Activated B cell treated with CpG ODN at 0.5 μM for 24 hours (primary cell): ENCODE measurements at regions not wholly inside any gene's neighbourhood (a gene's known extent, or its start where the extent isn't known, plus 50 kb on each side); places are given as distances from the start of the nearest gene placed in this dataset.

ENCODE experiments used
- ATAC-seq: fragments of 200-7000 bp; cut with Tn5 transposase; one replicate; pipeline ENCODE4 v1.10.0; 2021; ENCODE audit warnings: low read depth, mild to moderate bottlenecking, moderate library complexity
- CTCF ChIA-PET: fragments of 350-600 bp; sonication (Branson Sonifier 250); formaldehyde crosslinking; loops from one replicate; lab custom pipeline; 2021; ENCODE audit warnings: antibody characterized with exemption; lab: Charles Lee
- POLR2A ChIA-PET: fragments of 350-600 bp; sonication (Branson Sonifier 250); formaldehyde crosslinking; loops from one replicate; lab custom pipeline; 2021; ENCODE audit warnings: antibody characterized with exemption; lab: Charles Lee
- DNase-seq: peaks from one replicate; pipeline ENCODE4 v3.0.0; 2022
- H3K27ac Mint-ChIP-seq: one replicate; pipeline ENCODE4 v1.8.0; 2020; ENCODE audit warnings: mixed read lengths
- H3K27me3 Mint-ChIP-seq: one replicate; pipeline ENCODE4 v1.8.0; 2021; ENCODE audit warnings: mixed read lengths
- H3K36me3 Mint-ChIP-seq: one replicate; pipeline ENCODE4 v1.8.0; 2021; ENCODE audit warnings: low read depth, mixed read lengths
- H3K4me1 Mint-ChIP-seq: one replicate; pipeline ENCODE4 v1.8.0; 2021; ENCODE audit warnings: mixed read lengths
- H3K4me3 Mint-ChIP-seq: one replicate; pipeline ENCODE4 v1.8.0; 2020; ENCODE audit warnings: mild to moderate bottlenecking, mixed read lengths
- H3K9me3 Mint-ChIP-seq: one replicate; pipeline ENCODE4 v1.8.0; 2020; ENCODE audit warnings: mixed read lengths
- CTCF ChIP-seq: fragments of 200-600 bp; IDR thresholded peaks from one replicate; pipeline ENCODE4 v1.8.0; 2022; ENCODE audit warnings: antibody characterized with exemption, mild to moderate bottlenecking
- intact Hi-C: fragments of 100-400 bp; cut with micrococcal nuclease; formaldehyde crosslinking; loops from one replicate; pipeline ENCODE4 v1.15.1; 2024

DNA sequence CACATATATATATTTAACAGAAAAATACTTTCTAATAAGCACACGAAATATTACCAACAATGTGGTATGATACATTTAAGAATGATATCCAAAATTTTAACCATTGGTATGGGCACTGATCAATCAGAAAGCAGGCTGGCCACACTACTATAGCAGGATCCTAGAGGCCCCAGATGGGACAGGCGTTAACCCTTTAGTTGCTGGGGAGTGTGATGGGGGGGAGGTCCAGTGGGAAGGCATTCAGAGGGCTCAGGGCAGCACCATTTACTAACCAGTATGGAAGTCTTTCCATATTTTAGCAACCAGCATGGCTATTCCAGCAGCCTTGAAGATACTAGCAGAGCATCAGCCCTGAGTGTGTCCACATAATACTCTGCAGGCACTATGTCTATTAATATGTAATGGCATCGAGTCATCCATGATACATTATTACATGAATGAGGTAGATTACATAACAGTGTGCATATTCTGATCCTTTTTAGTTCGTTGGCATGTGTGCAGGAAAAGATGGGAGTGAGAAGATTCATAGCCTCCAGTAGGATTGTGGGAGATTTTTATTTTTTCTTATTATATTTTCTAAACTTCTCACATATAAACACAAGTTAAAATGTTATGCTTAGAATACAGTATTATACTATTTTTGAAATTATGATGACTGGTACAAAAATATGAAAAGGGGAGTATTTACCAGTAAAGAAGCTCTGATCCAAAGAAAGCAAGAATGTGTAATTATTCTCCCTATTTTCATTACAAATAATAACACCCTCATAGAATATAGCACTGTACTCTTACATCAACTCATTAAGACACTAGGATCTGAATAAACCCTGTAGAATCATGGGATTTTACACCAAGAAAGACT is 78.9 kb downstream of the FAM217A start:
- Mint-ChIP-seq H3K4me1 (peaks cover 6% of the 10 kb centered on the region), H3K36me3 (peaks cover 16% of the 10 kb centered on the region), H3K27ac (no peak overlapping the region), H3K4me3 (no peak overlapping the region), H3K27me3 (no peaks in the 10 kb centered on the region), H3K9me3 (no peaks in the 10 kb centered on the region)
- ATAC-seq (no peak), DNase-seq (no peak)
- intact Hi-C loops, result no loop called here
- ChIA-PET POLR2A (no interaction called here), CTCF (no interaction called here)
- no peak for TF ChIP-seq CTCF

DNA sequence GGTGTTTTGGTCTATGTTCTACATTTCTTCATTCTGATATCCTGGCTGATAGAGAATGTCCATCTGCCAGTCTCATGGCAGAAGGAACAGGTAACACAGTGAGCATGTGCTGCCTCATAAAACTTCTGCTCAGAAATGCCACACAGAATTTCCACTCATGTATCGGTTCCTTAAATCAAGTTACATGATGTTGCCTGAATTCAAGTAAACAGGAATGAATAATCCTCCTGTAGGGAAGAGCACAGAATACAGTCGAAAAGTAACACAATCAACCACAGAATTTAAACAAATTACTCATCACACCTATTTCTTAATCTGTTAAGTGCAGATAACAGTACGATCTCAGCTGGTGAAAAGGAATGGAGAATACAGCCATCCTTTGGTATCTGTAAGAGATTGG is 74.7 kb downstream of the FAM217A start:
- CTCF ChIA-PET, result no interaction called here
- no peak overlapping the region for H3K27ac Mint-ChIP-seq

GRCh38 chr6:4008324-4009047 is 70.5 kb downstream of the FAM217A start:
- ChIA-PET CTCF (interaction anchor here (0.8 to 2.3 kb wide), 11 partner anchors 13 to 729 kb away, joined by 3 to 7 read pairs (median 5); a partner anchor contains a TSS), POLR2A (interaction anchor here (0.8 to 2.2 kb wide), 4 partner anchors 9 to 127 kb away, joined by 3 to 7 read pairs (median 4); partner anchors contain the start of gene ECI2)
- no peak overlapping the region for H3K27ac Mint-ChIP-seq
- no peak for TF ChIP-seq CTCF
- no peaks in the 10 kb centered on the region for H3K9me3 Mint-ChIP-seq
- intact Hi-C loops, result loop anchor here (1.0 to 2.0 kb wide), 5 partner anchors 13 to 730 kb away; partner anchors contain the start of gene FAM50B
- peaks cover 25% of the 10 kb centered on the region for H3K4me1 Mint-ChIP-seq
- H3K36me3 Mint-ChIP-seq, result peaks cover 26% of the 10 kb centered on the region
- ATAC-seq (peak; percentile 49), DNase-seq (no peak)
- H3K4me3 Mint-ChIP-seq, result no peak overlapping the region
- H3K27me3 Mint-ChIP-seq, result no peaks in the 10 kb centered on the region

More for the DNA sequence above, 74.7 kb downstream of the FAM217A start:
- H3K4me3 Mint-ChIP-seq, result no peak overlapping the region
- H3K27me3 Mint-ChIP-seq, result no peaks in the 10 kb centered on the region
- H3K36me3 Mint-ChIP-seq, result peaks cover 19% of the 10 kb centered on the region
- no peak for ATAC-seq
- POLR2A ChIA-PET, result no interaction called here
- no peaks in the 10 kb centered on the region for H3K9me3 Mint-ChIP-seq
- peaks cover 8% of the 10 kb centered on the region for H3K4me1 Mint-ChIP-seq
- intact Hi-C loops, result no loop called here
- DNase-seq, result no peak
- TF ChIP-seq CTCF, result no peak

GRCh38 chr6:4009486-4009885 is 69.5 kb downstream of the FAM217A start:
- H3K4me3 Mint-ChIP-seq, result no peak overlapping the region
- H3K27ac Mint-ChIP-seq, result peak overlapping the region; percentile 18
- no peak for TF ChIP-seq CTCF
- POLR2A ChIA-PET, result interaction anchor here (1.0 to 2.2 kb wide), 2 partner anchors 9 to 126 kb away, joined by 3 to 7 read pairs; partner anchors contain the start of gene ECI2
- peaks cover 27% of the 10 kb centered on the region for H3K4me1 Mint-ChIP-seq
- no peaks in the 10 kb centered on the region for H3K9me3 Mint-ChIP-seq
- H3K36me3 Mint-ChIP-seq, result peaks cover 24% of the 10 kb centered on the region
- DNase-seq, result no peak
- intact Hi-C loops, result loop anchor here (2.0 kb wide), 2 partner anchors 19 to 731 kb away; no protein-coding TSS in a partner anchor
- no peak for ATAC-seq
- H3K27me3 Mint-ChIP-seq, result no peaks in the 10 kb centered on the region
- CTCF ChIA-PET, result interaction anchor here (0.9 to 2.3 kb wide), 4 partner anchors 12 to 267 kb away, joined by 3 to 7 read pairs (median 4); a partner anchor contains a TSS
